H9 (cell line): ENCODE measurements at regions not wholly inside any gene's neighbourhood (a gene's known extent, or its start where the extent isn't known, plus 50 kb on each side); places are given as distances from the start of the nearest gene placed in this dataset.

Experiments used
- DNase-seq: peaks from one replicate; pipeline ENCODE4 v3.0.0-alpha.2; 2017
- H2AFZ ChIP-seq: one replicate; pipeline ENCODE4 v1.6.1; 2013; ENCODE audit warnings: mild to moderate bottlenecking, low read length, control low read depth, moderate library complexity
- H2AK5ac ChIP-seq: 2 replicates; pipeline ENCODE4 v1.6.1; 2013; ENCODE audit warnings: low read length, control low read depth, mixed read lengths; ENCODE audit not compliant: insufficient read length
- H2BK120ac ChIP-seq: one replicate; pipeline ENCODE4 v1.6.1; 2013; ENCODE audit warnings: low read depth, mild to moderate bottlenecking, low read length, control low read depth, inconsistent platforms; ENCODE audit not compliant: poor library complexity, severe bottlenecking
- H2BK12ac ChIP-seq: 2 replicates; pipeline ENCODE4 v1.6.1; 2013; ENCODE audit warnings: low read length, control low read depth, mixed read lengths, low read depth; ENCODE audit not compliant: insufficient read length
- H2BK15ac ChIP-seq: 2 replicates; pipeline ENCODE4 v1.6.1; 2013; ENCODE audit warnings: low read depth, low read length, control low read depth
- H2BK20ac ChIP-seq: one replicate; pipeline ENCODE4 v1.6.1; 2013; ENCODE audit warnings: low read depth, mild to moderate bottlenecking, low read length, control low read depth, inconsistent platforms; ENCODE audit not compliant: poor library complexity, severe bottlenecking
- H2BK5ac ChIP-seq: 2 replicates; pipeline ENCODE4 v1.6.1; 2013; ENCODE audit warnings: low read length, control low read depth, mixed read lengths; ENCODE audit not compliant: insufficient read length
- H3K14ac ChIP-seq: 2 replicates; pipeline ENCODE4 v1.6.1; 2013; ENCODE audit warnings: low read length, control low read depth; ENCODE audit not compliant: insufficient read depth
- H3K18ac ChIP-seq: 2 replicates; pipeline ENCODE4 v1.6.1; 2013; ENCODE audit warnings: low read depth, mild to moderate bottlenecking, mixed read lengths, low read length, control low read depth; ENCODE audit not compliant: insufficient read length
- H3K23ac ChIP-seq: 2 replicates; pipeline ENCODE4 v1.6.1; 2013; ENCODE audit warnings: low read length, control low read depth, mixed read lengths, low read depth; ENCODE audit not compliant: insufficient read length
- H3K23me2 ChIP-seq: 2 replicates; pipeline ENCODE4 v1.6.1; 2013; ENCODE audit warnings: low read depth, mild to moderate bottlenecking, mixed read lengths, low read length, control low read depth; ENCODE audit not compliant: insufficient read length, poor library complexity, severe bottlenecking
- H3K27ac ChIP-seq: 2 replicates; pipeline ENCODE4 v1.5.1; 2013; ENCODE audit warnings: low read length, control low read depth, mixed read lengths, low read depth; ENCODE audit not compliant: insufficient read length
- H3K27me3 ChIP-seq: 2 replicates; pipeline ENCODE4 v1.6.1; 2013; ENCODE audit warnings: low read length, control low read depth, inconsistent platforms; ENCODE audit not compliant: insufficient read depth
- H3K4ac ChIP-seq: 2 replicates; pipeline ENCODE4 v1.6.1; 2013; ENCODE audit warnings: low read depth, mild to moderate bottlenecking, control low read depth, inconsistent platforms, low read length, moderate library complexity
- H3K4me1 ChIP-seq: 2 replicates; pipeline ENCODE4 v1.6.1; 2013; ENCODE audit warnings: low read length, control low read depth, inconsistent platforms; ENCODE audit not compliant: insufficient read depth
- H3K4me2 ChIP-seq: 2 replicates; pipeline ENCODE4 v1.6.1; 2013; ENCODE audit warnings: low read length, control low read depth, mixed read lengths; ENCODE audit not compliant: insufficient read length, insufficient read depth
- H3K56ac ChIP-seq: 2 replicates; pipeline ENCODE4 v1.6.1; 2013; ENCODE audit warnings: low read depth, mild to moderate bottlenecking, mixed read lengths, low read length, control low read depth; ENCODE audit not compliant: insufficient read length
- H3K79me1 ChIP-seq: 2 replicates; pipeline ENCODE4 v1.6.1; 2013; ENCODE audit warnings: low read depth, mild to moderate bottlenecking, moderate library complexity, low read length, control low read depth, inconsistent platforms; ENCODE audit not compliant: insufficient read depth, poor library complexity, severe bottlenecking
- H3K79me2 ChIP-seq: 2 replicates; pipeline ENCODE4 v1.6.1; 2013; ENCODE audit warnings: low read length, control low read depth, inconsistent platforms; ENCODE audit not compliant: insufficient read depth
- H3K9ac ChIP-seq: 2 replicates; pipeline ENCODE4 v1.6.1; 2013; ENCODE audit warnings: low read length, control low read depth, mixed read lengths; ENCODE audit not compliant: insufficient read length; ENCODE audit errors: extremely low read depth
- H3K9me3 ChIP-seq: one replicate; pipeline ENCODE4 v1.6.1; 2013; ENCODE audit warnings: low read depth, low read length, inconsistent platforms; ENCODE audit not compliant: control insufficient read depth
- H3T11ph ChIP-seq: one replicate; pipeline ENCODE4 v1.6.1; 2013; ENCODE audit warnings: mild to moderate bottlenecking, low read length, control low read depth, inconsistent platforms
- H4K20me1 ChIP-seq: one replicate; pipeline ENCODE4 v1.6.1; 2013; ENCODE audit not compliant: control insufficient read depth, insufficient read length, insufficient read depth
- H4K5ac ChIP-seq: 2 replicates; pipeline ENCODE4 v1.6.1; 2013; ENCODE audit warnings: low read depth, mild to moderate bottlenecking, mixed read lengths, low read length, control low read depth; ENCODE audit not compliant: insufficient read length
- H4K8ac ChIP-seq: replicated peaks from 2 replicates; pipeline ENCODE4 v1.6.1; 2013; ENCODE audit warnings: low read length, control low read depth, mixed read lengths, low read depth; ENCODE audit not compliant: insufficient read length
- H4K91ac ChIP-seq: 2 replicates; pipeline ENCODE4 v1.6.1; 2013; ENCODE audit warnings: low read depth, mild to moderate bottlenecking, moderate library complexity, mixed read lengths, low read length, control low read depth; ENCODE audit not compliant: insufficient read length
- H3K27ac Mint-ChIP-seq, 3 experiments: 2 replicates in 2 of 3; 3 replicates in 1 of 3; pipeline ENCODE4 v1.8.0; 2020 to 2021; ENCODE audit warnings: mixed read lengths in 3 of 3, mild to moderate bottlenecking in 1 of 3, moderate library complexity in 1 of 3
- H3K27me3 Mint-ChIP-seq: 2 replicates; pipeline ENCODE4 v1.8.0; 2021; ENCODE audit warnings: low read depth, mild to moderate bottlenecking, moderate library complexity, mixed read lengths
- H3K36me3 Mint-ChIP-seq, 3 experiments: 2 replicates in 2 of 3; 3 replicates in 1 of 3; pipeline ENCODE4 v1.8.0; 2020 to 2021; ENCODE audit warnings: low read depth in 3 of 3, mixed read lengths in 3 of 3; ENCODE audit not compliant: insufficient read depth in 1 of 3
- H3K4me1 Mint-ChIP-seq, 2 experiments: 2 replicates each; pipeline ENCODE4 v1.8.0; 2020; ENCODE audit warnings: mixed read lengths in 2 of 2
- H3K4me3 Mint-ChIP-seq, 2 experiments: 2 replicates in 1 of 2; 3 replicates in 1 of 2; pipeline ENCODE4 v1.8.0; 2020 to 2021; ENCODE audit warnings: mild to moderate bottlenecking in 2 of 2, mixed read lengths in 2 of 2, moderate library complexity in 1 of 2
- H3K9me3 Mint-ChIP-seq, 2 experiments: 2 replicates in 1 of 2; 3 replicates in 1 of 2; pipeline ENCODE4 v1.8.0; 2020; ENCODE audit warnings: mild to moderate bottlenecking in 2 of 2, mixed read lengths in 2 of 2, moderate library complexity in 1 of 2
- CTCF ChIP-seq: fragments of 200-600 bp; sonication (generic); conservative IDR thresholded peaks from 3 replicates; pipeline ENCODE4 v1.8.0; 2021; ENCODE audit warnings: antibody characterized with exemption, mild to moderate bottlenecking
- WGBS: extraction: QIAGEN DNeasy Blood & Tissue Kit; methylation state at CpG from one replicate; pipeline ENCODE4 v1.1.7; 2013; ENCODE audit warnings: missing lambda C conversion rate, low lambda C conversion rate, mixed read lengths; ENCODE audit not compliant: insufficient read length; ENCODE audit errors: extremely low coverage; 5-methylcytosine and 5-hydroxymethylcytosine counted together

GRCh38 chr5:89992201-89992600 is 417.4 kb downstream of the CETN3 start:
- no CpG with 5 or more reads among the region's 3 CpGs for WGBS

More at GRCh38 chr5:89992201-89992600, 417.4 kb downstream of the CETN3 start:
- peaks cover 3% of the 10 kb centered on the region; the same call in 1 of the 2 replicates for H3K27me3 Mint-ChIP-seq
- H3K4ac ChIP-seq, result no peak overlapping the region
- no peak overlapping the region for H2AK5ac ChIP-seq
- no peak overlapping the region for H3K18ac ChIP-seq
- H3K23ac ChIP-seq, result no peak overlapping the region
- H3K4me1 Mint-ChIP-seq, result peaks cover 18 to 24% of the 10 kb centered on the region in 2 experiments
- H3K4me3 Mint-ChIP-seq, result no peak overlapping the region
- DNase-seq, result no peak
- no peaks in the 10 kb centered on the region for H3K79me2 ChIP-seq
- no peak overlapping the region for H2BK12ac ChIP-seq
- no peak overlapping the region for H2BK15ac ChIP-seq
- H3K27me3 ChIP-seq, result no peaks in the 10 kb centered on the region
- H4K91ac ChIP-seq, result no peak overlapping the region
- H3K23me2 ChIP-seq, result no peaks in the 10 kb centered on the region
- H3T11ph ChIP-seq, result no peak overlapping the region
- H2AFZ ChIP-seq, result no peak overlapping the region
- H4K8ac ChIP-seq, result no peak overlapping the region
- no peaks in the 10 kb centered on the region for H3K9me3 Mint-ChIP-seq
- H4K5ac ChIP-seq, result no peak overlapping the region
- peaks cover 5% of the 10 kb centered on the region; the same call in 1 of the 2 replicates for H3K4me1 ChIP-seq
- no peak for TF ChIP-seq CTCF
- H2BK5ac ChIP-seq, result no peak overlapping the region
- no peaks in the 10 kb centered on the region for H4K20me1 ChIP-seq
- no peak overlapping the region for H3K14ac ChIP-seq
- no peak overlapping the region for H2BK20ac ChIP-seq
- H2BK120ac ChIP-seq, result no peak overlapping the region
- H3K9me3 ChIP-seq, result no peaks in the 10 kb centered on the region
- no peak overlapping the region for H3K27ac ChIP-seq
- no peak overlapping the region for H3K9ac ChIP-seq
- H3K56ac ChIP-seq, result no peak overlapping the region
- H3K27ac Mint-ChIP-seq, result no peak overlapping the region
- H3K36me3 Mint-ChIP-seq, result 0 out of 7 replicates have a peak, but pooled peaks cover 0 to 2% (median 0%) of the 10 kb centered on the region in 3 experiments
- no peak overlapping the region for H3K4me2 ChIP-seq
- H3K79me1 ChIP-seq, result no peaks in the 10 kb centered on the region
